Transverse colon (tissue), 4 donors: ENCODE measurements at regions not wholly inside any gene's neighbourhood (a gene's known extent, or its start where the extent isn't known, plus 50 kb on each side); places are given as distances from the start of the nearest gene placed in this dataset.

Experiments
- DNase-seq: peaks from one replicate; pipeline ENCODE4 v3.0.0-alpha.2; 2019
- H3K27ac ChIP-seq, 4 donors: fragments of 200-600 bp; sonication (generic); 2 replicates each; pipeline ENCODE4 v1.5.1; 2016 to 2018; ENCODE audit warnings: inconsistent platforms in 4 of 4
- H3K27me3 ChIP-seq: fragments of 200-600 bp; sonication (generic); 2 replicates; pipeline ENCODE4 v1.5.1; 2017; ENCODE audit warnings: inconsistent platforms
- H3K36me3 ChIP-seq, 4 donors: fragments of 200-600 bp; sonication (generic); 2 replicates each; pipeline ENCODE4 v1.5.1; 2017 to 2019; ENCODE audit warnings: inconsistent platforms in 4 of 4
- H3K4me1 ChIP-seq, 4 donors: fragments of 200-600 bp; sonication (generic); 2 replicates each; pipeline ENCODE4 v1.5.1; 2017 to 2020; ENCODE audit warnings: inconsistent platforms in 4 of 4
- H3K4me3 ChIP-seq, 4 donors: fragments of 200-600 bp; sonication (generic); 1 replicate in 1 of 4; 2 replicates in 3 of 4; pipeline versions ENCODE4 v1.5.1 to v1.6.1; 2017 to 2019; ENCODE audit warnings: inconsistent platforms in 4 of 4
- H3K9me3 ChIP-seq, 2 donors: fragments of 200-600 bp; sonication (generic); 2 replicates each; pipeline ENCODE4 v1.5.1; 2017 to 2019; ENCODE audit warnings: inconsistent platforms in 2 of 2
- EP300 ChIP-seq: sonication (generic); formaldehyde crosslinking; IDR thresholded peaks from one replicate; pipeline ENCODE4 v1.6.1; 2017; ENCODE audit warnings: antibody characterized with exemption, low read depth
- POLR2A ChIP-seq: fragments of 450-650 bp; IDR thresholded peaks from one replicate; pipeline ENCODE4 v1.6.1; 2016; ENCODE audit warnings: antibody characterized with exemption, mild to moderate bottlenecking, moderate library complexity
- POLR2AphosphoS5 ChIP-seq, 3 donors: sonication (generic); formaldehyde crosslinking; IDR thresholded peaks; one replicate each; pipeline ENCODE4 v1.6.1; 2016; ENCODE audit warnings: antibody characterized with exemption in 3 of 3
- WGBS, 2 donors: methylation state at CpG; one replicate each; pipeline ENCODE4 v1.1.5; 2018; ENCODE audit warnings: low coverage in 1 of 2; 5-methylcytosine and 5-hydroxymethylcytosine counted together
- in situ Hi-C, 4 donors: fragments of 200-750 bp; cut with MboI; loops; one replicate each; pipeline versions ENCODE4 v1.15.0 to v1.15.1; 2017; ENCODE audit warnings: low sequenced_read_pairs in 3 of 4, low pct_ligation_motif_present in 1 of 4, low pct_unique_long_range_greater_than_20kb in 1 of 4
- intact Hi-C: fragments of 100-400 bp; cut with DNase I; formaldehyde crosslinking; loops from one replicate; pipeline ENCODE4 v1.15.1; 2023; ENCODE audit warnings: low total_unique reads
- TF ChIP-seq, protein P1 (sequence below), 5 experiments: fragments of 200-600 bp in 3 of 5; fragments of 450-650 bp in 2 of 5; sonication (generic) in 3 of 5; IDR thresholded peaks; 1 replicate in 2 of 5; 2 replicates in 3 of 5; pipeline ENCODE4 v1.5.1; 2016 to 2017; ENCODE audit warnings: antibody characterized with exemption in 5 of 5, inconsistent platforms in 3 of 5, mild to moderate bottlenecking in 2 of 5, moderate library complexity in 1 of 5

DNA sequence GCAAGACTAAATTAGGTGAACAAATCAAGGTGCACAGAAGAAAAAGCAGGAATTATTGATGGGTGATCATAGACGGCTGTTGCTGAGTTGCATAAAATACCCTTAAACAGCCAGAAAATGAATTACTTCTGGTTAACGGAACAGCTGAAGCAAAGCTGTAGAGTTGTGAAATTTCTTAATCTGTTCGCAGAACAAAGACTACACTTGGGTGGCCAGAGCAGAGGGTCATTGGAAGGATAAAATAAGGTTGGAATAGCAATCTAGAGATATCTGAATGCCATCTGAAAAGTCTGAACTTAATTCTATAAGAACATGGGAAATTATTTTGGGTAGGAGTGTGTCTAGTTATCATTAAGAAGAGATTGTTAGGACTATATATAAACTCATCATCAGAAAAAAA lies 339.1 kb upstream of the RSPO3 start:
- H3K36me3 ChIP-seq, result no peaks in the 10 kb centered on the region
- DNase-seq, result no peak
- intact Hi-C loops (no loop called here), in situ Hi-C loops (no loop called here)
- TF ChIP-seq POLR2AphosphoS5 (IDR thresholded peaks at IDR 0.05) (no peak), EP300 (no peak), POLR2A (no peak)
- TF ChIP-seq, protein P1, sequence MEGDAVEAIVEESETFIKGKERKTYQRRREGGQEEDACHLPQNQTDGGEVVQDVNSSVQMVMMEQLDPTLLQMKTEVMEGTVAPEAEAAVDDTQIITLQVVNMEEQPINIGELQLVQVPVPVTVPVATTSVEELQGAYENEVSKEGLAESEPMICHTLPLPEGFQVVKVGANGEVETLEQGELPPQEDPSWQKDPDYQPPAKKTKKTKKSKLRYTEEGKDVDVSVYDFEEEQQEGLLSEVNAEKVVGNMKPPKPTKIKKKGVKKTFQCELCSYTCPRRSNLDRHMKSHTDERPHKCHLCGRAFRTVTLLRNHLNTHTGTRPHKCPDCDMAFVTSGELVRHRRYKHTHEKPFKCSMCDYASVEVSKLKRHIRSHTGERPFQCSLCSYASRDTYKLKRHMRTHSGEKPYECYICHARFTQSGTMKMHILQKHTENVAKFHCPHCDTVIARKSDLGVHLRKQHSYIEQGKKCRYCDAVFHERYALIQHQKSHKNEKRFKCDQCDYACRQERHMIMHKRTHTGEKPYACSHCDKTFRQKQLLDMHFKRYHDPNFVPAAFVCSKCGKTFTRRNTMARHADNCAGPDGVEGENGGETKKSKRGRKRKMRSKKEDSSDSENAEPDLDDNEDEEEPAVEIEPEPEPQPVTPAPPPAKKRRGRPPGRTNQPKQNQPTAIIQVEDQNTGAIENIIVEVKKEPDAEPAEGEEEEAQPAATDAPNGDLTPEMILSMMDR (IDR thresholded peaks at IDR 0.05), result no peak
- 82 to 83% methylated on average over 2 to 3 of the region's 3 CpGs for WGBS, 2 donors
- H3K4me3 ChIP-seq, result no peak overlapping the region
- no peaks in the 10 kb centered on the region for H3K9me3 ChIP-seq
- no peaks in the 10 kb centered on the region for H3K27me3 ChIP-seq
- no peak overlapping the region for H3K27ac ChIP-seq
- H3K4me1 ChIP-seq, result no peaks in the 10 kb centered on the region

DNA sequence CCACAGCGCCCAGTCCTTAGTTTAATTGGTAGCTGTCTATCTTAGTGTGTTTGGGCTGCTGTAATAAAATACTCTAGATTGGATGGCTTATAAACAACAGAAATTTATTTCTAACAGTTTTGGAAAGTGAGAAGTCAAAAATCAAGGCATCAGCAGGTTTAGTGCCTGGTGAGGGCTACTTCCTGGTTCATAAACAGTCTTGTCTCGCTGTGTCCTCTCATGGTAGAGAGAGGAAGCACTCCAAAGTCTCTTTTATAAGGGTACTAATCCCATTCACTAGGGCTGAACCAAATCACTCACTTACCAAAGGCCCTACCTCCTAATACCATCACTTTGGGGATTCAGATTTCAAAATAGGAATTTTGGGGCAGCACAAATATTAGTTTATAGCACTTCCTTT lies 336.9 kb upstream of the RSPO3 start:
- 56 to 65% methylated on average over 2 of the region's 2 CpGs for WGBS, 2 donors
- in situ Hi-C loops (no loop called here), intact Hi-C loops (no loop called here)

DNA sequence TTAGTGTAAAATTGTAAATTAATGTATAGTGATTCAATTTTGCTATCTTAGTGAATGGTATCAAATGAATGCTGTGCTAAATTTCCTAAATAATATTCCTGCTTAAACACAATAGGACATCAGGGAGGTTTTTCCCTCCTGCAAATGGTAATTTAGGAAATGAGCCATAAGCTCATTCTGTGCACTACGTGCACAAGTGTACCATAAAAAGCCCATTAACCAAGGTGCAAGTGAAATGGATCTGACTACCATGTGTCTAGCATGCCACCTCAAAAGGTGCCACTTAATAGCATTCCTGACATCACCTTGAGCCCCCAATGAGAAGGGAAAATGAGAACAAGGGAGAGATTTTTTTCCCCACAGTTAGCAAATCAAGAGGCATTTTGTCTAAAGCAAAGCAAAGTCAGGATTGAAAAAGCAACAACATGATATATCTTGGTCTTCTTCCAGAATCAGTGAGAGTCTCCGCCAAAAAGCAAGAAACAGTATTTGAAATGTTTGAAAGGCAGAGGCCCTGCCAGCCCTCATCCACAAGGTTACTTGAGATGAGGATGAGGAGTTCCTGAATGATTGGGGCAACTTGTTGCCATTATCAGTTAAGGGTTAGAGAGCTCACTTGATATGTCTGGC lies 334.2 kb upstream of the RSPO3 start:
- in situ Hi-C loops, result no loop called here

More for the DNA sequence above, 336.9 kb upstream of the RSPO3 start:
- TF ChIP-seq POLR2AphosphoS5 (IDR thresholded peaks at IDR 0.05), result no peak
- TF ChIP-seq, protein P1 (IDR thresholded peaks at IDR 0.05), result no peak
- TF ChIP-seq EP300, result no peak
- TF ChIP-seq POLR2A, result no peak
- H3K27me3 ChIP-seq, result no peaks in the 10 kb centered on the region
- no peak overlapping the region for H3K4me3 ChIP-seq
- H3K9me3 ChIP-seq, result no peaks in the 10 kb centered on the region
- H3K27ac ChIP-seq, result no peak overlapping the region
- H3K36me3 ChIP-seq, result no peaks in the 10 kb centered on the region
- no peaks in the 10 kb centered on the region for H3K4me1 ChIP-seq
- DNase-seq, result no peak

DNA sequence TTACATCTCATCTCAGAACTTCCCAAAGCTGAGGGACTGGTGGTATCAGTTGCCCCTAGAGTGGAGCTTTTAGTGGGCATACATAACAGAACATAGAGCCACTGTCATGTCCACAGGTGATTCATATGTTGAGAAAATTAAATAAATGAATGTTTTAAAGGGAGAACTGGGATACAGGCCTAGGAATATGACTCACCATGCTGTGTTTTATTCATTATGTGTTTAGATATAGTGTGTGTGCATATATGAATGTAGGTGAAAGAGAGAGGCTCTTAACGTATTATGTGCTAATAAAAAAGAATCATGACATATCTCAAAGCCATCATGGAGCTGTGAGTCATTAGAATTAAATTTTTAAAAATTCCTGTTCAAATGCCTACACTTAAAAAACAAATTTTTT lies 332.2 kb upstream of the RSPO3 start:
- no peak for TF ChIP-seq POLR2AphosphoS5 (IDR thresholded peaks at IDR 0.05)
- no peak for TF ChIP-seq POLR2A
- TF ChIP-seq, protein P1 (IDR thresholded peaks at IDR 0.05), result no peak
- no peak for TF ChIP-seq EP300
- WGBS, 2 donors, result 61 to 91% methylated on average over 1 of the region's 1 CpG
- no peak for DNase-seq
- no peaks in the 10 kb centered on the region for H3K27me3 ChIP-seq
- intact Hi-C loops (loop anchor here (2.0 kb wide), 1 partner anchor 45 kb away; no protein-coding TSS in a partner anchor), in situ Hi-C loops (no loop called here)
- H3K4me3 ChIP-seq, result no peak overlapping the region
- H3K9me3 ChIP-seq, result no peaks in the 10 kb centered on the region
- H3K36me3 ChIP-seq, result no peaks in the 10 kb centered on the region
- no peaks in the 10 kb centered on the region for H3K4me1 ChIP-seq
- H3K27ac ChIP-seq, result no peak overlapping the region

More for the DNA sequence above, 334.2 kb upstream of the RSPO3 start:
- TF ChIP-seq, protein P1 (IDR thresholded peaks at IDR 0.05), result no peak
- no peak for TF ChIP-seq EP300
- TF ChIP-seq POLR2A, result no peak
- TF ChIP-seq POLR2AphosphoS5 (IDR thresholded peaks at IDR 0.05), result no peak
- H3K36me3 ChIP-seq, result no peaks in the 10 kb centered on the region
- no peaks in the 10 kb centered on the region for H3K9me3 ChIP-seq
- no peaks in the 10 kb centered on the region for H3K4me1 ChIP-seq
- intact Hi-C loops, result no loop called here
- no peaks in the 10 kb centered on the region for H3K27me3 ChIP-seq
- WGBS, 2 donors, result 61 to 73% methylated on average over 1 to 2 of the region's 2 CpGs
- H3K27ac ChIP-seq, result no peak overlapping the region
- DNase-seq, result no peak
- H3K4me3 ChIP-seq, result no peak overlapping the region
